Activated naive CD4-positive, alpha-beta T cell treated with anti-CD3 and anti-CD28 coated beads, Interleukin-2, amount 10 ng/mL, durations not matched to agents 7 days and 5 days (primary cell): ENCODE measurements at regions not wholly inside any gene's neighbourhood (a gene's known extent, or its start where the extent isn't known, plus 50 kb on each side); places are given as distances from the start of the nearest gene placed in this dataset.

Experiments used
- CTCF ChIA-PET: fragments of 350-600 bp; sonication (Branson Sonifier 250); formaldehyde crosslinking; loops from one replicate; lab custom pipeline; 2021; ENCODE audit warnings: antibody characterized with exemption; lab: Charles Lee
- DNase-seq: peaks from one replicate; pipeline ENCODE4 v3.0.0-alpha.2; 2020
- H3K27ac Mint-ChIP-seq: one replicate; pipeline ENCODE4 v1.8.0; 2021; ENCODE audit warnings: mild to moderate bottlenecking, moderate library complexity, mixed read lengths
- H3K27me3 Mint-ChIP-seq: one replicate; pipeline ENCODE4 v1.8.0; 2021; ENCODE audit warnings: mild to moderate bottlenecking, mixed read lengths
- H3K36me3 Mint-ChIP-seq: one replicate; pipeline ENCODE4 v1.8.0; 2021; ENCODE audit warnings: mixed read lengths
- H3K4me1 Mint-ChIP-seq: one replicate; pipeline ENCODE4 v1.8.0; 2021; ENCODE audit warnings: mixed read lengths
- H3K4me3 Mint-ChIP-seq: one replicate; pipeline ENCODE4 v1.8.0; 2021; ENCODE audit warnings: mild to moderate bottlenecking, moderate library complexity, mixed read lengths
- H3K9me3 Mint-ChIP-seq: one replicate; pipeline ENCODE4 v1.8.0; 2021; ENCODE audit warnings: mixed read lengths

DNA sequence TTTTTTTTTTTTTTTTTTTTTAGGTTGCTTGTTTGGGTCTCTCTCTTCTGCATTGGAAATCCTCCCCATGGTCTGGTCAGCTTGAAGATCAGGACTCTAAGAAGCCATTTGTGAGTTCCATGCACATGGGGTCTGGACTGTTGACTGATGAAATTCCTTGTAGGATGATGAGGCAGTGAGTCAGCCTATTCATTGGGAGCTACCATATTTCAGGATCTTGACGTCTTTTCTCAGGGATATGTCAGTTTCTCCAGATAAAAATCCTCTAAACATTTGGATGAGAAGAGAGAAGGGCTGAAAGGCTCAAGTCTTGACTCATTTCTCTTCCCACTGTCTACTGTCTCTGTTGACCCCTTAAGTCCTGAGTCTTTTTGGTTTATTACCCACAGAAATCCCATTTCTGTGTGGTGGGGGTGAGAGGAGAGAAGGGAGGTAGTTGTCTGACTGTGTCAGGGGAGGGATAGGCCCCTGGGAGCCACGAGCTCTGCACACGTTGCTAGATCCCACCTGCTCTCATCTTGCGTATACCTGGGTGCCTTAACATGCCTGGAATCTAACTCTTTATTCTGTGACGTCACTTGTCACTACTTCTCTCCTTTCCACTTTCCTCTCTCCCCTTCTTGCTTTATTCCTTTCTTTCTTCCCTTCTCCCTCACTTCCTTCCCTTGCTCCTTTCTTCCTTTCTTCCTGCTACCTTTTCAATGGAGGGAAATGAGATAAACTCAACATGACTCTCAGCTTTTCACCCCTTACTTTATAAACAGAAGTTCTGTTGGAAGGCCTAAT lies 333.1 kb upstream of the XYLT1 start:
- H3K4me3 Mint-ChIP-seq: no peak overlapping the region
- no peak for DNase-seq

GRCh38 chr16:17802571-17802970 lies 331.8 kb upstream of the XYLT1 start:
- Mint-ChIP-seq H3K27me3 (no peaks in the 10 kb centered on the region), H3K4me1 (no peaks in the 10 kb centered on the region), H3K27ac (no peak overlapping the region), H3K36me3 (no peaks in the 10 kb centered on the region), H3K4me3 (no peak overlapping the region), H3K9me3 (no peaks in the 10 kb centered on the region)
- DNase-seq: no peak
- CTCF ChIA-PET: no interaction called here

More for the DNA sequence above, 333.1 kb upstream of the XYLT1 start:
- CTCF ChIA-PET: no interaction called here
- Mint-ChIP-seq H3K9me3 (no peaks in the 10 kb centered on the region), H3K36me3 (no peaks in the 10 kb centered on the region), H3K27ac (no peak overlapping the region), H3K27me3 (no peaks in the 10 kb centered on the region), H3K4me1 (no peaks in the 10 kb centered on the region)

GRCh38 chr16:17801068-17801467 lies 330.3 kb upstream of the XYLT1 start:
- no peaks in the 10 kb centered on the region for H3K27me3 Mint-ChIP-seq

DNA sequence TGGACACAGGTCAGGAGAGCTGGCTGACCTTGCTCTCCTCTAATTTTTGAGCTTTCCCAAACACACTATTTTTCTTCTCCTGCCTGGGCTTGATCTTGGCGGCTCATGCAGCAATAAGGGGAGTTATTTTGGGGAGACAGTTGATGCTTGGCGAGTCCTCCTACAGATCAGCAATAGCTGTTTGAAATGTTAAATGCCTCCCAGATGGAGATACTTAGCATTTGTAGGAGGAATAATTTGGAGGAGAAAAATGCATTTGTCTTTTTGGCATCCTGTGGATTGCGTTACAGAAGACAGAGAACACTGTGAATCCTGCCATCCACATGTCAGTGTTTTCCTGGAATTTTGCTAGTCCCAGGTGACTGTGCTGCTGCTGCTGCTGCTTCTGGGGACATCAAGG lies 328.0 kb upstream of the XYLT1 start:
- DNase-seq: no peak
- no peaks in the 10 kb centered on the region for H3K36me3 Mint-ChIP-seq
- no peaks in the 10 kb centered on the region for H3K27me3 Mint-ChIP-seq
- CTCF ChIA-PET: no interaction called here
- no peaks in the 10 kb centered on the region for H3K4me1 Mint-ChIP-seq
- no peak overlapping the region for H3K4me3 Mint-ChIP-seq
- no peaks in the 10 kb centered on the region for H3K9me3 Mint-ChIP-seq
- H3K27ac Mint-ChIP-seq: no peak overlapping the region

More at GRCh38 chr16:17801068-17801467, 330.3 kb upstream of the XYLT1 start:
- no peaks in the 10 kb centered on the region for H3K4me1 Mint-ChIP-seq
- no peak overlapping the region for H3K27ac Mint-ChIP-seq
- no peak overlapping the region for H3K4me3 Mint-ChIP-seq
- CTCF ChIA-PET: no interaction called here
- H3K36me3 Mint-ChIP-seq: no peaks in the 10 kb centered on the region
- DNase-seq: no peak
- H3K9me3 Mint-ChIP-seq: no peaks in the 10 kb centered on the region

DNA sequence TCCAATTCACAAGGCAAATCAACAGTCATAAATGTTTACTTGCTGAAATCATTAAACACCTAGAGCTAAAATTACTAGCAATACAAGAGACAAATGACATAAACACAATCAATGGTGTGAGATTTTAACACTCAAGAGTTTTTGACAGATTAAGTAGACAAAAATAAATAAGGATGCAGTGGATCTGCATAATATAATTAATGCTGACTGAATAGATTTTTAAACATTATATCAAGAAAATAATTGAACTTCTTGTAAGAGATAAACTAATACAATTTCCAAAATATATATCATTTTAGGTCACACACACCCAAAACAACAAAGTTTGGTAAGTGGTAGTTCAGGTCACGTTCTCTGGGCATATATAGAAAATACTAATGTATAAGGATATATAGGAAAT lies 322.6 kb upstream of the XYLT1 start:
- no peak overlapping the region for H3K4me3 Mint-ChIP-seq
- H3K36me3 Mint-ChIP-seq: no peaks in the 10 kb centered on the region
- H3K27ac Mint-ChIP-seq: no peak overlapping the region
- H3K4me1 Mint-ChIP-seq: no peaks in the 10 kb centered on the region
- DNase-seq: no peak
- H3K9me3 Mint-ChIP-seq: no peaks in the 10 kb centered on the region
- CTCF ChIA-PET: no interaction called here
- H3K27me3 Mint-ChIP-seq: no peaks in the 10 kb centered on the region

GRCh38 chr16:17784073-17784472 lies 313.3 kb upstream of the XYLT1 start:
- Mint-ChIP-seq H3K36me3 (no peaks in the 10 kb centered on the region), H3K9me3 (no peaks in the 10 kb centered on the region), H3K4me1 (no peaks in the 10 kb centered on the region), H3K27ac (no peak overlapping the region), H3K27me3 (no peaks in the 10 kb centered on the region), H3K4me3 (no peak overlapping the region)
- DNase-seq: no peak
- CTCF ChIA-PET: no interaction called here

GRCh38 chr16:17780181-17780580 lies 309.4 kb upstream of the XYLT1 start:
- Mint-ChIP-seq H3K27me3 (no peaks in the 10 kb centered on the region), H3K36me3 (no peaks in the 10 kb centered on the region), H3K9me3 (peaks cover 2% of the 10 kb centered on the region), H3K4me1 (no peaks in the 10 kb centered on the region), H3K27ac (no peak overlapping the region), H3K4me3 (no peak overlapping the region)
- DNase-seq: no peak
- CTCF ChIA-PET: no interaction called here

- DNase-seq: no peak
- Mint-ChIP-seq H3K4me1 (no peaks in the 10 kb centered on the region), H3K9me3 (peaks cover 2% of the 10 kb centered on the region), H3K27me3 (no peaks in the 10 kb centered on the region), H3K36me3 (no peaks in the 10 kb centered on the region), H3K4me3 (no peak overlapping the region), H3K27ac (no peak overlapping the region)
- CTCF ChIA-PET: no interaction called here
These were observed 306.7 kb upstream of the XYLT1 start for GRCh38 chr16:17777408-17777863.

- Mint-ChIP-seq H3K4me1 (no peaks in the 10 kb centered on the region), H3K27ac (no peak overlapping the region), H3K9me3 (peaks cover 5% of the 10 kb centered on the region), H3K4me3 (no peak overlapping the region), H3K36me3 (no peaks in the 10 kb centered on the region), H3K27me3 (no peaks in the 10 kb centered on the region)
- DNase-seq: no peak
- CTCF ChIA-PET: no interaction called here
These were observed 306.1 kb upstream of the XYLT1 start for GRCh38 chr16:17776888-17777287.

DNA sequence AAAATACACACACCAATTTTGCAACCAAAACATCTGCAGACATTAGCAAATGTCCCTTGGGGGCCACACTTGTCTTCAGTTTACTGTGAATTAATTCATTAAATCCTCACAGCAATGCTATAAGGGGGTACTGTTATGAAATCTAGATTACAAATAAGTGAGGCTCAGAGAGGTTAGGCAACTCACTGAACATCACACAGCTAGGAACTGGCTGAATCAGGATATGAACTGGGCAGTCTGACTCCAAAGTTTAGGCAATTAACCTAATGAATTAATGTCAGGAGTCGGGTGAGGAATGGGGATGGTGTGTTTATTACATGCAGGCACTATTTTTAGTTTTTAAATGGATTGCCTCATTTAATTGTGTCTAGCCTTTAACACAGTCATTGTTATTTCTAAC lies 305.7 kb upstream of the XYLT1 start:
- Mint-ChIP-seq H3K4me1 (no peaks in the 10 kb centered on the region), H3K27me3 (no peaks in the 10 kb centered on the region)
- CTCF ChIA-PET: no interaction called here

GRCh38 chr16:17775061-17775460 lies 304.3 kb upstream of the XYLT1 start:
- H3K9me3 Mint-ChIP-seq: peaks cover 7% of the 10 kb centered on the region
- H3K4me1 Mint-ChIP-seq: no peaks in the 10 kb centered on the region
- no peak overlapping the region for H3K4me3 Mint-ChIP-seq
- no peak for DNase-seq
- CTCF ChIA-PET: interaction anchor here (0.7 kb wide), 1 partner anchor 627 kb away, joined by 3 read pairs; no protein-coding TSS in a partner anchor
- H3K27ac Mint-ChIP-seq: no peak overlapping the region
- H3K36me3 Mint-ChIP-seq: no peaks in the 10 kb centered on the region
- H3K27me3 Mint-ChIP-seq: no peaks in the 10 kb centered on the region

More for the DNA sequence above, 305.7 kb upstream of the XYLT1 start:
- Mint-ChIP-seq H3K9me3 (peaks cover 5% of the 10 kb centered on the region), H3K27ac (no peak overlapping the region), H3K4me3 (no peak overlapping the region), H3K36me3 (no peaks in the 10 kb centered on the region)
- DNase-seq: no peak

DNA sequence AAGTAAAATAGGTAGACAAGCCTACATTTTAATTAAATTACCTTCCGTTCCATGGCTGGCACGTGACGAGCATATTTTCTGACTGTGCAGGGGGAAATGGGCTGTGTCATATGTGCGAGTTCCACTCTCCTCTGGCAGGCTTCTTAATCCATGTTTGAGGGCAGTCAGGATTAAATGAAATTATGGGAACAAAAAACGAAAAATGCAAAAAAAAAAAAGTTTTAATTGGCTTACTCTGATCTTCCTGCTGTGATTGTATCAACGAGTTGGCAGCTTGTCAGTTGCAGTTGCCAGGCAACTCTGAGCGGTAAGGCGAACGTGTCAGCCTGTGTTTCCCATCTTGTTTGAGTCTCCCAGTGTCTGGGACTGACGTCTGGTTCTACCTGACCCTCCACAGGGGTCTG lies 302.9 kb upstream of the XYLT1 start:
- no peaks in the 10 kb centered on the region for H3K36me3 Mint-ChIP-seq
- CTCF ChIA-PET: no interaction called here
- H3K27ac Mint-ChIP-seq: no peak overlapping the region
- no peaks in the 10 kb centered on the region for H3K27me3 Mint-ChIP-seq
- peaks cover 9% of the 10 kb centered on the region for H3K9me3 Mint-ChIP-seq
- no peak for DNase-seq
- no peak overlapping the region for H3K4me3 Mint-ChIP-seq
- no peaks in the 10 kb centered on the region for H3K4me1 Mint-ChIP-seq

GRCh38 chr16:17770104-17770503 lies 299.3 kb upstream of the XYLT1 start:
- H3K36me3 Mint-ChIP-seq: no peaks in the 10 kb centered on the region

DNA sequence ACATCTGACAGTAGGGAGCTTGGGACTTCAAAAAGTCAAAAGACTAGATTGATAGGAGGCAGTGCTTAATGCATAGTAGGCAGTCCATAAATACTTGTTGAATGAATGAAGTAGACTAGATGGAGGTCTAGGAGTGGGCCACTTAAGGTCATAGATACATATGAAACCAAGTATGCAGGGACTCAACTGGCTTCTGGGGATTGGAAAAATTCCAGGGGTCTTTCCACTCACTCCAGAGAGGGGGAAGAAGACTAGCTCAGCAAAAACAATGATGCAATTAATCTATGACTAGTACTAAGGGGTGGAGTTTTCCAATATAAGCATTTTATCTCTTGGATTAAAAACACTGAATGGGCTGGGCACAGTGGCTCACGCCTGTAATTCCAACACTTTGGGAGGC lies 298.3 kb upstream of the XYLT1 start:
- peaks cover 10% of the 10 kb centered on the region for H3K9me3 Mint-ChIP-seq
- no peak for DNase-seq
- H3K4me3 Mint-ChIP-seq: no peak overlapping the region
- no peaks in the 10 kb centered on the region for H3K4me1 Mint-ChIP-seq
- H3K27me3 Mint-ChIP-seq: no peaks in the 10 kb centered on the region
- CTCF ChIA-PET: no interaction called here
- no peaks in the 10 kb centered on the region for H3K36me3 Mint-ChIP-seq
- H3K27ac Mint-ChIP-seq: no peak overlapping the region

More at GRCh38 chr16:17770104-17770503, 299.3 kb upstream of the XYLT1 start:
- no peak overlapping the region for H3K4me3 Mint-ChIP-seq
- CTCF ChIA-PET: no interaction called here
- H3K9me3 Mint-ChIP-seq: peaks cover 10% of the 10 kb centered on the region
- DNase-seq: no peak
- H3K27ac Mint-ChIP-seq: no peak overlapping the region
- no peaks in the 10 kb centered on the region for H3K27me3 Mint-ChIP-seq
- H3K4me1 Mint-ChIP-seq: no peaks in the 10 kb centered on the region

DNA sequence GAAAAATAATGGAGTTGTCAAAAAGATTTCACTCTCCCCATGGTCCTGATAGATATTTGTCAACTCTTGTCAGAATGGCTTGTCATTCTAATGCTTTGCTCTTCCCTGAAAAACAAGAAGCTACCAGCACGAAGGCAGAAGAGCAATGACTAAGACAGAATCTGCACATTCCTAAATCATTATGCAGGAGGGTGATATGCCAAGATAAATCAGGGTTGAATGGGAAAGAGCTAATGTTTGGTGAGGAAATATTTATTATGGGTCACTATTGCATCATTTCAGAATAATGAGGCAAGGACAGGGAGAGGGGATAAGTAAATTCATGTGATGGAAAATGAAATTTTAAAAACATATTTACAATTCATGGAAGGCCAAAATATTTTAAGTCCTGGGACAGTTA lies 297.5 kb upstream of the XYLT1 start:
- Mint-ChIP-seq H3K36me3 (no peaks in the 10 kb centered on the region), H3K4me3 (no peak overlapping the region), H3K9me3 (peaks cover 10% of the 10 kb centered on the region), H3K4me1 (no peaks in the 10 kb centered on the region), H3K27ac (no peak overlapping the region), H3K27me3 (no peaks in the 10 kb centered on the region)
- DNase-seq: no peak
- CTCF ChIA-PET: no interaction called here
